ENCODE measurements at regions not wholly inside any gene's neighbourhood (a gene's known extent, or its start where the extent isn't known, plus 50 kb on each side); places are given as distances from the start of the nearest gene placed in this dataset.
"Not testable (repeated sequence)": the region's sequence is repeated elsewhere in the genome, so short reads cannot be mapped to it uniquely, and the experiment has no call there.

- H3K36me3 ChIP-seq; H3K4me1 ChIP-seq; H3F3A ChIP-seq (ENCODE audit: low read depth); H3K27ac ChIP-seq; H3K79me2 ChIP-seq (ENCODE audit: low read depth); H2AFZ ChIP-seq (replicated peaks); H3K4me2 ChIP-seq; H3K9me3 ChIP-seq (ENCODE audit: low read depth); H3K27ac Mint-ChIP-seq; H3K36me3 Mint-ChIP-seq; H3K4me3 Mint-ChIP-seq; DNase-seq (ENCODE audit: low spot score); H3K4me3 ChIP-seq; H3K9ac ChIP-seq; H3K27me3 ChIP-seq; H4K20me1 ChIP-seq (ENCODE audit: low read depth); H3K4me1 Mint-ChIP-seq; H3K27me3 Mint-ChIP-seq (ENCODE audit: insufficient read depth, low read depth): not testable (repeated sequence)
- H3K9me3 Mint-ChIP-seq = peaks cover 33% of the 10 kb centered on the region
Observed at GRCh38 chr22:16387543-16387942, 205.1 kb downstream of the CCT8L2 start.

GRCh38 chr22:16387088-16387487 is 205.5 kb downstream of the CCT8L2 start:
- Mint-ChIP-seq H3K4me3 (no peak overlapping the region), H3K36me3 (no peaks in the 10 kb centered on the region), H3K4me1 (no peaks in the 10 kb centered on the region), H3K27ac (no peak overlapping the region), H3K9me3 (peaks cover 30% of the 10 kb centered on the region), H3K27me3 (ENCODE audit: insufficient read depth, low read depth) (no peaks in the 10 kb centered on the region)
- Histone ChIP-seq H3K36me3 (no peaks in the 10 kb centered on the region), H3K9me3 (ENCODE audit: low read depth) (no peaks in the 10 kb centered on the region), H3K9ac (no peak overlapping the region), H3K79me2 (ENCODE audit: low read depth) (no peaks in the 10 kb centered on the region), H3K4me1 (no peaks in the 10 kb centered on the region), H3K4me2 (no peak overlapping the region), H3K27me3 (no peaks in the 10 kb centered on the region), H3K4me3 (no peak overlapping the region), H3F3A (ENCODE audit: low read depth) (no peaks in the 10 kb centered on the region), H2AFZ (replicated peaks) (no peak overlapping the region), H4K20me1 (ENCODE audit: low read depth) (no peaks in the 10 kb centered on the region), H3K27ac (no peak overlapping the region)
- TF ChIP-seq CTCF (IDR thresholded peaks at IDR 0.05) (no peak), EZH2phosphoT487 (IDR thresholded peaks at IDR 0.05) (no peak), EZH2 (IDR thresholded peaks at IDR 0.05) (no peak)
- no peak for DNase-seq (ENCODE audit: low spot score)

- H3K79me2 ChIP-seq (ENCODE audit: low read depth); H3K36me3 Mint-ChIP-seq; H3K27ac ChIP-seq; H3K36me3 ChIP-seq; H3K4me3 ChIP-seq; DNase-seq (ENCODE audit: low spot score); H3K9me3 Mint-ChIP-seq; H4K20me1 ChIP-seq (ENCODE audit: low read depth); H3K27ac Mint-ChIP-seq; H3K4me1 ChIP-seq; H3F3A ChIP-seq (ENCODE audit: low read depth); H3K9me3 ChIP-seq (ENCODE audit: low read depth); H3K4me1 Mint-ChIP-seq; H3K9ac ChIP-seq; H3K4me2 ChIP-seq; H3K27me3 ChIP-seq; H2AFZ ChIP-seq (replicated peaks); H3K27me3 Mint-ChIP-seq (ENCODE audit: insufficient read depth, low read depth); H3K4me3 Mint-ChIP-seq: not testable (repeated sequence)
Observed at GRCh38 chr22:16361328-16361727, 231.3 kb downstream of the CCT8L2 start.

GRCh38 chr22:16352637-16353036 is 240.0 kb downstream of the CCT8L2 start:
- not testable (repeated sequence) for H3K4me3 Mint-ChIP-seq

GRCh38 chr22:16347083-16347482 is 245.5 kb downstream of the CCT8L2 start:
- H3K27me3 ChIP-seq; H3K36me3 Mint-ChIP-seq; H3K4me3 Mint-ChIP-seq; H3K27ac ChIP-seq; DNase-seq (ENCODE audit: low spot score); H3K79me2 ChIP-seq (ENCODE audit: low read depth); H3K27me3 Mint-ChIP-seq (ENCODE audit: insufficient read depth, low read depth); H3K9ac ChIP-seq; H3K4me1 Mint-ChIP-seq; H2AFZ ChIP-seq (replicated peaks); H3K27ac Mint-ChIP-seq; H3K4me2 ChIP-seq; H3K9me3 Mint-ChIP-seq; H3K36me3 ChIP-seq; H4K20me1 ChIP-seq (ENCODE audit: low read depth); H3K4me1 ChIP-seq; H3K9me3 ChIP-seq (ENCODE audit: low read depth); H3K4me3 ChIP-seq; H3F3A ChIP-seq (ENCODE audit: low read depth): not testable (repeated sequence)

More at GRCh38 chr22:16352637-16353036, 240.0 kb downstream of the CCT8L2 start:
- H3K9me3 ChIP-seq (ENCODE audit: low read depth); H3K27me3 Mint-ChIP-seq (ENCODE audit: insufficient read depth, low read depth); H3F3A ChIP-seq (ENCODE audit: low read depth); H2AFZ ChIP-seq (replicated peaks); H3K9me3 Mint-ChIP-seq; DNase-seq (ENCODE audit: low spot score); H3K27me3 ChIP-seq; H3K4me2 ChIP-seq; H3K4me3 ChIP-seq; H4K20me1 ChIP-seq (ENCODE audit: low read depth); H3K4me1 ChIP-seq; H3K36me3 Mint-ChIP-seq; H3K27ac ChIP-seq; H3K4me1 Mint-ChIP-seq; H3K27ac Mint-ChIP-seq; H3K36me3 ChIP-seq; H3K79me2 ChIP-seq (ENCODE audit: low read depth); H3K9ac ChIP-seq: not testable (repeated sequence)

GRCh38 chr22:16315565-16315964 is 277.0 kb downstream of the CCT8L2 start:
- not testable (repeated sequence) for DNase-seq (ENCODE audit: low spot score); H3K36me3 Mint-ChIP-seq; H3K27ac Mint-ChIP-seq; H3K27me3 Mint-ChIP-seq (ENCODE audit: insufficient read depth, low read depth); H2AFZ ChIP-seq (replicated peaks); H3K4me1 Mint-ChIP-seq; H3K9me3 Mint-ChIP-seq; H3K9me3 ChIP-seq (ENCODE audit: low read depth); H3K27ac ChIP-seq; H3K4me1 ChIP-seq; H3K4me2 ChIP-seq; H3K4me3 Mint-ChIP-seq; H3K79me2 ChIP-seq (ENCODE audit: low read depth); H3K27me3 ChIP-seq; H3K4me3 ChIP-seq; H3K9ac ChIP-seq; H4K20me1 ChIP-seq (ENCODE audit: low read depth); H3K36me3 ChIP-seq; H3F3A ChIP-seq (ENCODE audit: low read depth)
